D721Med (cell line): ENCODE measurements at regions not wholly inside any gene's neighbourhood (a gene's known extent, or its start where the extent isn't known, plus 50 kb on each side); places are given as distances from the start of the nearest gene placed in this dataset.
"Not testable (repeated sequence)": the region's sequence is repeated elsewhere in the genome, so short reads cannot be mapped to it uniquely, and the experiment has no call there.

Experiments
- DNase-seq: peaks from one replicate; pipeline ENCODE4 v3.0.0; 2011; ENCODE audit warnings: low spot score; ENCODE audit not compliant: insufficient read length
- FAIRE-seq: peaks from 2 replicates; lab custom pipeline; 2011; peaks lifted over from hg19 to GRCh38; lab: Jason Lieb, UNC
- CTCF ChIP-seq: IDR thresholded peaks from 2 replicates; pipeline ENCODE4 v1.5.1; 2012; ENCODE audit warnings: mild to moderate bottlenecking, control low read depth; ENCODE audit not compliant: insufficient read depth; ENCODE audit errors: missing control alignments

GRCh38 chr4:124828382-124828781, 115.8 kb upstream of the ANKRD50 start:
- FAIRE-seq (no peak), DNase-seq (no peak)
- TF ChIP-seq CTCF: no peak

GRCh38 chr4:124817531-124817930, 105.0 kb upstream of the ANKRD50 start:
- DNase-seq: no peak
- no peak for FAIRE-seq

GRCh38 chr4:124812203-124812602, 99.7 kb upstream of the ANKRD50 start:
- DNase-seq, FAIRE-seq: not testable (repeated sequence)

More at GRCh38 chr4:124817531-124817930, 105.0 kb upstream of the ANKRD50 start:
- no peak for TF ChIP-seq CTCF

- no peak for TF ChIP-seq CTCF
- no peak for FAIRE-seq
Measured at GRCh38 chr4:124810827-124811226, 98.3 kb upstream of the ANKRD50 start.

GRCh38 chr4:124807421-124807820, 94.9 kb upstream of the ANKRD50 start:
- DNase-seq (no peak), FAIRE-seq (no peak)
- no peak for TF ChIP-seq CTCF

More at GRCh38 chr4:124810827-124811226, 98.3 kb upstream of the ANKRD50 start:
- DNase-seq: no peak

GRCh38 chr4:124806403-124806802, 93.9 kb upstream of the ANKRD50 start:
- no peak for FAIRE-seq
- no peak for DNase-seq
- TF ChIP-seq CTCF: no peak

- DNase-seq: no peak
- no peak for TF ChIP-seq CTCF
- FAIRE-seq: no peak
Measured at GRCh38 chr4:124804584-124804983, 92.1 kb upstream of the ANKRD50 start.

GRCh38 chr4:124804041-124804440, 91.5 kb upstream of the ANKRD50 start:
- DNase-seq (no peak), FAIRE-seq (no peak)
- no peak for TF ChIP-seq CTCF
